ENCODE measurements at regions not wholly inside any gene's neighbourhood (a gene's known extent, or its start where the extent isn't known, plus 50 kb on each side); places are given as distances from the start of the nearest gene placed in this dataset.

DNA sequence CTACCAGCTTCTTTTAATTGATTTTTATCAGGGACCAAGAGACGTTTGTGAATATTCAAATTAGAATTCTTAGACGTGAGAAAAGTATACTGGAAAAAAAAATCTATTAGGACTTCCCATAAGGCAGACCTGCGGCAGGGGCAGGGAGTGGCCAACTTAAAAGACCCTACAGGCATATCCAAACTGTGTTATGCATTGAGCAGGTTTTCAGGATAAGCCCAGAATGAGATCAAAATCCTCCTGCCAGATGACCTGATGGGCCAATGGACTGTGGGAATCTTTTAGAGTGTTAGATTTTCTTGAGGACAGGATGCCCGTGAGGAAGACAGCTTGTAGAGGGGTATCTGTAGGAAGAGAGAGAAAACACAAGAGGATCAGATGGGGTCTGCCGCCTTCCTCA lies 391.5 kb downstream of the CD83 start:
- TF ChIP-seq, protein P1, sequence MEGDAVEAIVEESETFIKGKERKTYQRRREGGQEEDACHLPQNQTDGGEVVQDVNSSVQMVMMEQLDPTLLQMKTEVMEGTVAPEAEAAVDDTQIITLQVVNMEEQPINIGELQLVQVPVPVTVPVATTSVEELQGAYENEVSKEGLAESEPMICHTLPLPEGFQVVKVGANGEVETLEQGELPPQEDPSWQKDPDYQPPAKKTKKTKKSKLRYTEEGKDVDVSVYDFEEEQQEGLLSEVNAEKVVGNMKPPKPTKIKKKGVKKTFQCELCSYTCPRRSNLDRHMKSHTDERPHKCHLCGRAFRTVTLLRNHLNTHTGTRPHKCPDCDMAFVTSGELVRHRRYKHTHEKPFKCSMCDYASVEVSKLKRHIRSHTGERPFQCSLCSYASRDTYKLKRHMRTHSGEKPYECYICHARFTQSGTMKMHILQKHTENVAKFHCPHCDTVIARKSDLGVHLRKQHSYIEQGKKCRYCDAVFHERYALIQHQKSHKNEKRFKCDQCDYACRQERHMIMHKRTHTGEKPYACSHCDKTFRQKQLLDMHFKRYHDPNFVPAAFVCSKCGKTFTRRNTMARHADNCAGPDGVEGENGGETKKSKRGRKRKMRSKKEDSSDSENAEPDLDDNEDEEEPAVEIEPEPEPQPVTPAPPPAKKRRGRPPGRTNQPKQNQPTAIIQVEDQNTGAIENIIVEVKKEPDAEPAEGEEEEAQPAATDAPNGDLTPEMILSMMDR (conservative IDR thresholded peaks at IDR 0.05; ENCODE audit: low read length): no peak
- TF ChIP-seq EZH2phosphoT487 (IDR thresholded peaks at IDR 0.05; ENCODE audit: borderline replicate concordance, low read depth, low read length): no peak
